ENCODE measurements at regions not wholly inside any gene's neighbourhood (a gene's known extent, or its start where the extent isn't known, plus 50 kb on each side); places are given as distances from the start of the nearest gene placed in this dataset.
A peak's percentile ranks its signal among the peaks of the same experiment; 100 is the strongest.
"Not testable (repeated sequence)": the region's sequence is repeated elsewhere in the genome, so short reads cannot be mapped to it uniquely, and the experiment has no call there.

DNA sequence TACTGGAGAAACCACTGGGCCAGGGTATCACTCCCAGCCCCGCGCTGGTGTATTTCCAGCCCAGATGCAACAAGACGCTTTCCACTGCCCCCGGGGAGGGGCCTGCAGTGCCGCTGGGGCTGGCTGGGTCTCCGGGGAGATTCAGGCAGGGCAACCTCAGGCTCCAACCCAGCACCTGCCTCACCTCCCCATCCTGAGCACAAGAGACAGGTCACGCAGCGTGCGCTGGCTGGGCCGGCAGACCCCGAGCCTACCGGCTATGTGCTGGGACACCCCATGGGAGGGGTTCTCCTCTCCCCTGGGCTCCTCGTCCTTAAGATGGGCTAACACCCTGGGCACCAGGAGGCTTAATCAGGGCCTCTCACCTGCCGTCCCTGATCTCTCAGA, 80.9 kb downstream of the RFLNA start:
- peaks cover 97% of the 10 kb centered on the region for H3K36me3 ChIP-seq (ENCODE audit: control insufficient read depth, insufficient read depth, low read length)
- H3K4me1 ChIP-seq (ENCODE audit: control insufficient read depth, insufficient read depth, low read length) = peaks cover 30% of the 10 kb centered on the region
- DNase-seq (ENCODE audit: low read depth in 4 of 6, low spot score in 6 of 6) = no peak
- H3K27me3 ChIP-seq (ENCODE audit: control insufficient read depth, insufficient read depth, low read length) = no peaks in the 10 kb centered on the region
- WGBS (ENCODE audit: insufficient coverage) = 86% methylated on average over 14 of the region's 14 CpGs
- no peaks in the 10 kb centered on the region for H3K9me3 ChIP-seq (ENCODE audit: control insufficient read depth, insufficient read depth, low read length)
- no peak overlapping the region for H3K4me3 ChIP-seq (ENCODE audit: low read depth, low read length)
- H3K27ac ChIP-seq (ENCODE audit: low read depth, low read length) = no peak overlapping the region

DNA sequence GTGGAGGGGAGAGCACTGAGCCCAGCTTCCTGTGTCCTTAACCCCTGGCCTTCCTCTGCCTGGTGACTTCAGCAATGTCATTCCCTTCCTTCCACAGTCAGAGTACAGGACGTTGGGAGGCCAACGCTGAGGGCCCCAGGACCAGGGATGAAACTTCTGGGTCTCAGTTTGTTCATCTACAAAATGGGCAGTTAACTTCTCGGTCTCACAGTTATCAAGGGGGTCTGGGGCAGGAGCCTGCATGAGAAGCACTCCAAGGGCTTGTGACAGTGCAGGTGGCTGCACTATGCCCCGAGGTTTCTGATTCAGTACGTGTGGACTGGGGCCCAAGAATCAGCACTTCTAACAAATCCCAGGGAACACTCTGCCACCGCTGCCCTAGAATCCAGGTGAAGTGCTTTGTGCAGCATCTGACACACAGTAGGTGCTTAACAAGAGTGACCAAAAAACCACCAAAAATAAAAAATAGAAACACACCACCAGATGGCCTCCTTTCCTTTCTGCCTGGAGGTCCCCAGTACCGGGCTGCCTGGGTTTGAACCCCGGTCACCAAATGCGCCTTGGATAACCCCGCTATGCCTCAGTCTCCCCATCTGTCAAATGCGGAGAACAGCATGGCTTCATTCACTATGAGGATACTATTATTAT, 80.4 kb downstream of the RFLNA start:
- 94% methylated on average over 11 of the region's 11 CpGs for WGBS (ENCODE audit: insufficient coverage)
- Histone ChIP-seq H3K36me3 (ENCODE audit: control insufficient read depth, insufficient read depth, low read length) (peaks cover 97% of the 10 kb centered on the region), H3K27me3 (ENCODE audit: control insufficient read depth, insufficient read depth, low read length) (no peaks in the 10 kb centered on the region), H3K27ac (ENCODE audit: low read depth, low read length) (no peak overlapping the region), H3K4me3 (ENCODE audit: low read depth, low read length) (no peak overlapping the region), H3K9me3 (ENCODE audit: control insufficient read depth, insufficient read depth, low read length) (no peaks in the 10 kb centered on the region), H3K4me1 (ENCODE audit: control insufficient read depth, insufficient read depth, low read length) (peaks cover 30% of the 10 kb centered on the region)
- no peak for DNase-seq (ENCODE audit: low read depth in 4 of 6, low spot score in 6 of 6)

DNA sequence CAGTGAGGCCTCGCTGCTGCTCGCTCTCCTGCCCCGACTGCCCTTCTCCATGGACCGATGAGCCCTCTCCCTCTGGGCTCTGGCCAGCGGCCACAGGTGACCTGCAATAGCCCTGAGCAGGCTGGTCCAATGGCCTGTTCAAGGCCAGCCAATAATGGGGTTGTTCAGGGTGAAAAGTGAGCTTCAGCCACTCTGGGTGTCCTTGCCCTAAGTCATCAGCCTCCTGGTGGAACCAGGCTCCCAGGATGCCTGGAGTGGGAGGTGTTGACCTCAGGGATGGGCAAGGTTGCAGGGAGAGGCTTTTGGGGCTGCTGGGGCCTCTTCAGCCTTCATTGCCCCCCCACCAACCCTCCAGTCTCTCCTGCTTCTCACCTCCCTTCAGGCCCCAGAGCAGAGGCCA, 79.7 kb downstream of the RFLNA start:
- peaks cover 97% of the 10 kb centered on the region for H3K36me3 ChIP-seq (ENCODE audit: control insufficient read depth, insufficient read depth, low read length)
- peaks cover 30% of the 10 kb centered on the region for H3K4me1 ChIP-seq (ENCODE audit: control insufficient read depth, insufficient read depth, low read length)
- 92% methylated on average over 4 of the region's 5 CpGs for WGBS (ENCODE audit: insufficient coverage)

DNA sequence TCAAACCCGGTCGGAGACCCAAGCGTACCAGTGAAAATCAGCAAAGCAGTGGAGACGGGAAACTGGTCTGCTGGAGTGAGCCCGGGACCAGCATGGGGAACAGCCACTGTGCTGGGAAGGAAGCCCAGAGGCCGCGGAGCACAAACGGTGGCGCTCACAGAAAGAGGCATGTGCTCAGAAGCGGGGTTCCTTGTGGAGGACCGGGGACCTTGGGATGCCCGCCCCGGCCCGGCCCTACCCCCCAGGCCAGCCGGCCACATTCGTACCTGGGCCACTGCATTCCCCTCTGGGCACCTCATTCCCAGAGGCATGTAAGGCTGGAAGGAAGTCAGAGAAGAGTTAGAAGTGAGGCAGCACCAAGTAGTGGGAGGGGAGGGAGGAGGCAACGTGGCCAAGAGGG, 79.3 kb downstream of the RFLNA start:
- Histone ChIP-seq H3K9me3 (ENCODE audit: control insufficient read depth, insufficient read depth, low read length) (no peaks in the 10 kb centered on the region), H3K27ac (ENCODE audit: low read depth, low read length) (no peak overlapping the region), H3K36me3 (ENCODE audit: control insufficient read depth, insufficient read depth, low read length) (peaks cover 97% of the 10 kb centered on the region), H3K4me3 (ENCODE audit: low read depth, low read length) (no peak overlapping the region), H3K4me1 (ENCODE audit: control insufficient read depth, insufficient read depth, low read length) (peaks cover 30% of the 10 kb centered on the region), H3K27me3 (ENCODE audit: control insufficient read depth, insufficient read depth, low read length) (no peaks in the 10 kb centered on the region)
- 93% methylated on average over 16 of the region's 17 CpGs for WGBS (ENCODE audit: insufficient coverage)
- DNase-seq (ENCODE audit: low read depth in 4 of 6, low spot score in 6 of 6) = no peak

More for the DNA sequence above, 79.7 kb downstream of the RFLNA start:
- Histone ChIP-seq H3K4me3 (ENCODE audit: low read depth, low read length) (no peak overlapping the region), H3K27ac (ENCODE audit: low read depth, low read length) (no peak overlapping the region), H3K27me3 (ENCODE audit: control insufficient read depth, insufficient read depth, low read length) (no peaks in the 10 kb centered on the region), H3K9me3 (ENCODE audit: control insufficient read depth, insufficient read depth, low read length) (no peaks in the 10 kb centered on the region)
- no peak for DNase-seq (ENCODE audit: low read depth in 4 of 6, low spot score in 6 of 6)

DNA sequence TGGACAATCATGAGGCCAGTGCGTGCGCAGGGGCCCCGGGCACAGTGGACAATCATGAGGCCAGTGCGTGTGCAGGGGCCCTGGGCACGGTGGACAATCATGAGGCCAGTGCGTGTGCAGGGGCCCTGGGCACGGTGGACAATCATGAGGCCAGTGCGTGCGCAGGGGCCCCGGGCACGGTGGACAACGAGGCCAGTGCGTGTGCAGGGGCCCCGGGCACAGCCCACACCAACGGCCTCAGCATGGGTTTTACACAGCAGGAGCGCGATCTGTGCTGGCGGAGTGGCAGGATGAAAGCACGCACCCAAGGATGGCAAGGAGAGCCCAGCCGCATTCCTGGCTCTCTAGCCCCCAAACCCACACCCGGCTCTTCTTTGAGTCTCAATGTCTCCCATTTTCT, 78.8 kb downstream of the RFLNA start:
- DNase-seq (ENCODE audit: low read depth in 4 of 6, low spot score in 6 of 6); H3K9me3 ChIP-seq (ENCODE audit: control insufficient read depth, insufficient read depth, low read length); H3K27me3 ChIP-seq (ENCODE audit: control insufficient read depth, insufficient read depth, low read length); H3K27ac ChIP-seq (ENCODE audit: low read depth, low read length); H3K4me3 ChIP-seq (ENCODE audit: low read depth, low read length): not testable (repeated sequence)
- WGBS (ENCODE audit: insufficient coverage) = 92% methylated on average over 12 of the region's 21 CpGs
- Histone ChIP-seq H3K36me3 (ENCODE audit: control insufficient read depth, insufficient read depth, low read length) (peaks cover 97% of the 10 kb centered on the region), H3K4me1 (ENCODE audit: control insufficient read depth, insufficient read depth, low read length) (peaks cover 31% of the 10 kb centered on the region)

DNA sequence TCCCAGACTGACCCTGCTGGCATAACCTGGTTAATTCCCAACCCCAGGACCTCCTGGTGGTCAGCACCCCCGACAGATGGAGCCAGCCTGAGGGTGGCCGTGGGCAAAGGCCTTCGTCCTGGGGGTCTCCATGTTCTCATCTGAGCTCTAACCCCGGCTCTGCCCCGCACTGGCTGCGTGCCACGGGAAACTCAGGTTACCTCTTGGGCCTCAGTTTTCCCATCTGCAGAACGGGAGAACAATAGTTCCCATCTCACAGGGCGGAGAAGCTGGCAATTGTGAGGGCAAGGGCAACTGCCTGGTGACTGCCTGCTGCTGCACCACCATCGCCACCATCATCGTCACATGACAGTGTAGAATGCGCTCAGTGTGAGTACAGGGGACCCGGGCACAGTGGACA, 77.9 kb downstream of the RFLNA start:
- Histone ChIP-seq H3K27ac (ENCODE audit: low read depth, low read length) (no peak overlapping the region), H3K4me1 (ENCODE audit: control insufficient read depth, insufficient read depth, low read length) (peaks cover 39% of the 10 kb centered on the region), H3K27me3 (ENCODE audit: control insufficient read depth, insufficient read depth, low read length) (no peaks in the 10 kb centered on the region), H3K9me3 (ENCODE audit: control insufficient read depth, insufficient read depth, low read length) (no peaks in the 10 kb centered on the region), H3K4me3 (ENCODE audit: low read depth, low read length) (no peak overlapping the region), H3K36me3 (ENCODE audit: control insufficient read depth, insufficient read depth, low read length) (peaks cover 97% of the 10 kb centered on the region)
- 97% methylated on average over 13 of the region's 13 CpGs for WGBS (ENCODE audit: insufficient coverage)
- DNase-seq (ENCODE audit: low read depth in 4 of 6, low spot score in 6 of 6) = no peak

DNA sequence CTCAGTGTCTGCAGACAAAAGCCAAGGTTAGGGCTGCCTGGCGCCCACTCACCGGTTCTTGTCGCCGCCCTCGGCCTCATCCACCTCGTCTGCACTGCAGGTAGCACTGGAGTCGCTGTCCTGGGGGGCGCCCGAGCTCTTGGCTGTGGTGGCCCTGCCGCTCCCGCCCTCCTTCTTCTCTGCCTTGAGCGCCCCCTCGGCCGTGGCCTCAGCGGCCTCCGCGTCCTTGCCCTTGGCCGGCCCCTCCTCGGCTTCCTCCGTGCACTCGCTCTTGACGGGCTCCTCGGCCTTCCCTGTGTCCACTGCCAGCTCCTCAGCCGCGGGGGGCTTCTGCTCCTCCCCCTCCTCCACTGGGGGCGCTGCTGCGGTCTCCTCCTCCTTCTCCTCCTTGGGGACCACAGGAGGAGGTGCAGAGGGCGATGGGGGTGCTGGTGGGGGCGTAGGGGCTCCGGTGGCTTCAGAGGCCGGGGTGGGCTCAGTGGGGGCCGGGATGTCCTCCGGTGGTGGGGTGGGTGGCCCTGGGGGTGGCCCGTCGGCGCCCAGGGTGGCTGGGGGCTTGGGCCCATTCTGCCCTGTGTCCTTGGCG, 77.2 kb downstream of the RFLNA start:
- Histone ChIP-seq H3K4me1 (ENCODE audit: control insufficient read depth, insufficient read depth, low read length) (peaks cover 46% of the 10 kb centered on the region), H3K4me3 (ENCODE audit: low read depth, low read length) (no peak overlapping the region), H3K27ac (ENCODE audit: low read depth, low read length) (no peak overlapping the region), H3K9me3 (ENCODE audit: control insufficient read depth, insufficient read depth, low read length) (no peaks in the 10 kb centered on the region), H3K27me3 (ENCODE audit: control insufficient read depth, insufficient read depth, low read length) (no peaks in the 10 kb centered on the region), H3K36me3 (ENCODE audit: control insufficient read depth, insufficient read depth, low read length) (peaks cover 97% of the 10 kb centered on the region)
- no peak for DNase-seq (ENCODE audit: low read depth in 4 of 6, low spot score in 6 of 6)
- 91% methylated on average over 27 of the region's 37 CpGs for WGBS (ENCODE audit: insufficient coverage)

DNA sequence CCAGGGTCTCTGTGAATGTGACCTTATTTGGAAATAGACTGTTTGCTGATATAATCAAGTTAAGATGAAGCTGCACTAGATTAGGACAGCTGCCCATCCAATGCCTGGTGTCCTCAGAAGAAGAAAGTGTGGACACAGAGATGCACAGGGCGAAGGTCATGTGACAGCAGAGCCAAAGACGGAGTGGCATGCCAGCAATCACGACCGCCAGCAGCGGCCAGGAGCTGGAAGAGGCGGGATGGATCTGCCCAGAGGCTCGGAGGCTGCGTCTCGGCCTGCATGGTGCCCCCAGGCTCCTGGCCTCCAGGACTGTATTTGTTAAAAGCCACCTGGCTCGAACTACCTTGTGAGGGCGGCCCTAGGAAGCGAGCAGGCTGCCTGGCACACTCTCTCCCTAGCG, 76.5 kb downstream of the RFLNA start:
- H3K4me1 ChIP-seq (ENCODE audit: control insufficient read depth, insufficient read depth, low read length) = peaks cover 49% of the 10 kb centered on the region
- H3K9me3 ChIP-seq (ENCODE audit: control insufficient read depth, insufficient read depth, low read length) = no peaks in the 10 kb centered on the region
- peaks cover 96% of the 10 kb centered on the region for H3K36me3 ChIP-seq (ENCODE audit: control insufficient read depth, insufficient read depth, low read length)
- WGBS (ENCODE audit: insufficient coverage) = 88% methylated on average over 13 of the region's 13 CpGs
- H3K27me3 ChIP-seq (ENCODE audit: control insufficient read depth, insufficient read depth, low read length) = no peaks in the 10 kb centered on the region
- H3K4me3 ChIP-seq (ENCODE audit: low read depth, low read length) = no peak overlapping the region
- no peak overlapping the region for H3K27ac ChIP-seq (ENCODE audit: low read depth, low read length)
- no peak for DNase-seq (ENCODE audit: low read depth in 4 of 6, low spot score in 6 of 6)

DNA sequence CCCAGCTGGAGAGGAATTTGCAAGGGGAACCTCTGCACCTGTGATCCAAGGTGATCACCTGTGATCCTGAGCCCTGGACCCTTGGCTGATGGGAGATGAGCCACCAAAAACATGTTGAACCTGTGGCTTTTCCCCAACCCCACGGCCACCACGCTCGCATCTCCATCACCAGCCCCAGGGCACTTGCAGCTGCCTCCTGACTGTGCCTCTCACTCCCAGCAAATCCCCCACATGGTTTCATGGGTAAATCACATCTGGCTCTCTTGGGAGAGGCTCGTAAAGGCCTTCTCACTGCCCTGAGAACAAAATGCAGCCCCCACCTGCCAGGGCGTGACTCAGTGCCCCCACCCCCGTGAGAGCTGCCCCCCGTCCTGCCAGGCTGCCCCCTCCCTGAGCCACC, 76.0 kb downstream of the RFLNA start:
- Histone ChIP-seq H3K27ac (ENCODE audit: low read depth, low read length) (no peak overlapping the region), H3K9me3 (ENCODE audit: control insufficient read depth, insufficient read depth, low read length) (no peaks in the 10 kb centered on the region), H3K4me1 (ENCODE audit: control insufficient read depth, insufficient read depth, low read length) (peaks cover 54% of the 10 kb centered on the region), H3K36me3 (ENCODE audit: control insufficient read depth, insufficient read depth, low read length) (peaks cover 96% of the 10 kb centered on the region), H3K4me3 (ENCODE audit: low read depth, low read length) (no peak overlapping the region), H3K27me3 (ENCODE audit: control insufficient read depth, insufficient read depth, low read length) (no peaks in the 10 kb centered on the region)
- DNase-seq (ENCODE audit: low read depth in 4 of 6, low spot score in 6 of 6) = no peak
- WGBS (ENCODE audit: insufficient coverage) = 95% methylated on average over 4 of the region's 7 CpGs

DNA sequence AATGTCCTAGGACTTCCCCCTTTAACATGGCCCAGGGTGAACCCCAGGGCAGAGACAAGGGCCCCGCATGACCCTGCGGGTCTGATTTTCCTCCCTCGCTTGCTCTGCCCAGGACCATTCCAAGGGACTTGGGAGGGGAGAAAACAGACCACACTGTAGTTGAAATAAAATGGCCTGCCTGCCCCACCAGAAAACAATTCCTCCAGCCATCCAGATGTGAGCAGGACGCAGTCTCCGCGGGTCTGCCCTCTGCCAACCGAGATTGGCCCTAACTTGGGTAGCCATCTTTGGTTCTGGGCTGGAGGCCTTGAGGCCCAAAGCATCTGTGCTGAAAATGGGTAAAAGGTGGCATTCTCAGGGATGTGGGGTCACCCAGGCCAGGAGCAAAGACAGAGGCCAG, 75.5 kb downstream of the RFLNA start:
- Histone ChIP-seq H3K4me3 (ENCODE audit: low read depth, low read length) (no peak overlapping the region), H3K4me1 (ENCODE audit: control insufficient read depth, insufficient read depth, low read length) (peaks cover 58% of the 10 kb centered on the region), H3K27ac (ENCODE audit: low read depth, low read length) (peak overlapping the region; percentile 86), H3K9me3 (ENCODE audit: control insufficient read depth, insufficient read depth, low read length) (no peaks in the 10 kb centered on the region), H3K27me3 (ENCODE audit: control insufficient read depth, insufficient read depth, low read length) (no peaks in the 10 kb centered on the region), H3K36me3 (ENCODE audit: control insufficient read depth, insufficient read depth, low read length) (peaks cover 96% of the 10 kb centered on the region)
- DNase-seq (ENCODE audit: low read depth in 4 of 6, low spot score in 6 of 6) = no peak
- 93% methylated on average over 7 of the region's 7 CpGs for WGBS (ENCODE audit: insufficient coverage)

Data from spinal cord (tissue), 9 donors.